ENCODE measurements at regions not wholly inside any gene's neighbourhood (a gene's known extent, or its start where the extent isn't known, plus 50 kb on each side); places are given as distances from the start of the nearest gene placed in this dataset.

GRCh38 chr13:105491345-105491744 is 1044.1 kb downstream of the EFNB2 start:
- DNase-seq (no peak), ATAC-seq (no peak)
- Histone ChIP-seq H3K9me3 (no peaks in the 10 kb centered on the region), H3K4me3 (no peak overlapping the region), H3K27ac (no peak overlapping the region), H3K4me1 (no peaks in the 10 kb centered on the region), H3K36me3 (no peaks in the 10 kb centered on the region), H3K27me3 (ENCODE audit: low read depth) (no peaks in the 10 kb centered on the region)
- intact Hi-C loops (cut with DNase I): no loop called here
- TF ChIP-seq CTCF (IDR thresholded peaks at IDR 0.05): no peak

GRCh38 chr13:105485081-105485480 is 1050.4 kb downstream of the EFNB2 start:
- DNase-seq: no peak
- Histone ChIP-seq H3K27ac (no peak overlapping the region), H3K27me3 (ENCODE audit: low read depth) (no peaks in the 10 kb centered on the region), H3K4me3 (no peak overlapping the region), H3K4me1 (no peaks in the 10 kb centered on the region), H3K36me3 (no peaks in the 10 kb centered on the region), H3K9me3 (no peaks in the 10 kb centered on the region)
- no peak for ATAC-seq
- intact Hi-C loops (cut with DNase I): no loop called here
- no peak for TF ChIP-seq CTCF (IDR thresholded peaks at IDR 0.05)

GRCh38 chr13:105474983-105475610 is 1060.4 kb downstream of the EFNB2 start:
- no peaks in the 10 kb centered on the region for H3K4me1 ChIP-seq
- ATAC-seq (no peak), DNase-seq (no peak)
- H3K36me3 ChIP-seq: no peaks in the 10 kb centered on the region
- no peak overlapping the region for H3K27ac ChIP-seq
- intact Hi-C loops (cut with DNase I): no loop called here
- H3K4me3 ChIP-seq: no peak overlapping the region
- H3K9me3 ChIP-seq: no peaks in the 10 kb centered on the region
- H3K27me3 ChIP-seq (ENCODE audit: low read depth): no peaks in the 10 kb centered on the region
- no peak for TF ChIP-seq CTCF (IDR thresholded peaks at IDR 0.05)

- Histone ChIP-seq H3K4me3 (no peak overlapping the region), H3K36me3 (no peaks in the 10 kb centered on the region), H3K4me1 (no peaks in the 10 kb centered on the region), H3K9me3 (no peaks in the 10 kb centered on the region), H3K27me3 (ENCODE audit: low read depth) (no peaks in the 10 kb centered on the region), H3K27ac (no peak overlapping the region)
- no peak for ATAC-seq
- intact Hi-C loops (cut with DNase I): no loop called here
- no peak for DNase-seq
- TF ChIP-seq CTCF (IDR thresholded peaks at IDR 0.05): no peak
Measured at GRCh38 chr13:105471673-105472072, 1063.8 kb downstream of the EFNB2 start.

GRCh38 chr13:105466376-105466775 is 1069.1 kb downstream of the EFNB2 start:
- H3K4me1 ChIP-seq: no peaks in the 10 kb centered on the region
- intact Hi-C loops (cut with DNase I): no loop called here
- H3K36me3 ChIP-seq: no peaks in the 10 kb centered on the region
- TF ChIP-seq CTCF (IDR thresholded peaks at IDR 0.05): no peak
- no peak overlapping the region for H3K27ac ChIP-seq
- ATAC-seq (no peak), DNase-seq (no peak)
- H3K4me3 ChIP-seq: no peak overlapping the region
- no peaks in the 10 kb centered on the region for H3K9me3 ChIP-seq
- no peaks in the 10 kb centered on the region for H3K27me3 ChIP-seq (ENCODE audit: low read depth)
